HEK293 (cell line): ENCODE measurements at regions not wholly inside any gene's neighbourhood (a gene's known extent, or its start where the extent isn't known, plus 50 kb on each side); places are given as distances from the start of the nearest gene placed in this dataset.

Experiments used
- CTCF ChIA-PET: fragments of 350-600 bp; formaldehyde crosslinking; extraction: SDS; loops from one replicate; lab custom pipeline; 2021; ENCODE audit warnings: antibody characterized with exemption; lab: Yijun Ruan, JAX
- POLR2A ChIA-PET: fragments of 300-600 bp; formaldehyde crosslinking; extraction: SDS; loops from one replicate; lab custom pipeline; 2020; ENCODE audit warnings: antibody characterized with exemption, inconsistent platforms; lab: Yijun Ruan, JAX
- H3K27ac ChIP-seq: fragments of 200-500 bp; sonication (Bioruptor generic); 2 replicates; pipeline ENCODE4 v1.5.1; 2014; ENCODE audit warnings: low read depth, low read length, control low read depth, inconsistent platforms; ENCODE audit errors: extremely low read depth
- H3K36me3 ChIP-seq, 2 experiments: fragments of 200-500 bp in 1 of 2; sonication (Bioruptor generic) in 1 of 2; 1 replicate in 1 of 2; 2 replicates in 1 of 2; pipeline ENCODE4 v1.5.1; 2014 to 2017; ENCODE audit warnings: inconsistent platforms in 2 of 2, low read length in 2 of 2; ENCODE audit not compliant: control insufficient read depth in 2 of 2, insufficient read depth in 1 of 2
- H3K4me1 ChIP-seq: fragments of 200-500 bp; sonication (Bioruptor generic); 2 replicates; pipeline ENCODE4 v1.5.1; 2014; ENCODE audit warnings: mild to moderate bottlenecking, low read length, inconsistent platforms; ENCODE audit not compliant: control insufficient read depth, insufficient read depth
- H3K4me3 ChIP-seq: 2 replicates; pipeline ENCODE4 v1.5.1; 2011; ENCODE audit warnings: low read depth, mild to moderate bottlenecking, control low read depth, low read length, moderate library complexity
- H3K9me3 ChIP-seq: fragments of 200-500 bp; sonication (Bioruptor generic); 2 replicates; pipeline ENCODE4 v1.5.1; 2014; ENCODE audit warnings: low read depth, low read length, inconsistent platforms; ENCODE audit not compliant: control insufficient read depth, insufficient read depth
- SP2 ChIP-seq: fragments of 450-650 bp; formaldehyde crosslinking; IDR thresholded peaks from 2 replicates; pipeline ENCODE4 v1.5.1; 2016; ENCODE audit warnings: missing biosample characterization, missing genetic modification characterization
- ZBTB17 ChIP-seq: fragments of 450-650 bp; formaldehyde crosslinking; IDR thresholded peaks from 2 replicates; pipeline ENCODE4 v1.5.1; 2016; ENCODE audit warnings: missing biosample characterization, missing genetic modification characterization
- ZEB2 ChIP-seq: fragments of 450-650 bp; formaldehyde crosslinking; IDR thresholded peaks from 2 replicates; pipeline ENCODE4 v1.5.1; 2016; ENCODE audit warnings: missing biosample characterization, missing genetic modification characterization
- ZNF16 ChIP-seq: fragments of 450-650 bp; formaldehyde crosslinking; IDR thresholded peaks from 2 replicates; pipeline ENCODE4 v1.5.1; 2016; ENCODE audit warnings: low read depth, missing biosample characterization, missing genetic modification characterization
- ZNF175 ChIP-seq: fragments of 450-650 bp; formaldehyde crosslinking; IDR thresholded peaks from 2 replicates; pipeline ENCODE4 v1.5.1; 2016; ENCODE audit warnings: missing biosample characterization, missing genetic modification characterization
- ZNF274 ChIP-seq, 2 experiments: fragments of 200-500 bp in 1 of 2; fragments of 450-650 bp in 1 of 2; sonication (Bioruptor generic) in 1 of 2; formaldehyde crosslinking in 1 of 2; IDR thresholded peaks; 2 replicates each; pipeline versions ENCODE4 v1.5.1 to v1.6.1; 2014 to 2016; ENCODE audit warnings: borderline replicate concordance in 1 of 2, inconsistent platforms in 1 of 2, low read length in 1 of 2, missing biosample characterization in 1 of 2, missing genetic modification characterization in 1 of 2
- ZNF292 ChIP-seq: fragments of 450-650 bp; formaldehyde crosslinking; IDR thresholded peaks from 2 replicates; pipeline ENCODE4 v1.5.1; 2016; ENCODE audit warnings: low read depth, missing biosample characterization, missing genetic modification characterization, borderline replicate concordance
- ZNF335 ChIP-seq: fragments of 450-650 bp; formaldehyde crosslinking; conservative IDR thresholded peaks from 2 replicates; pipeline ENCODE4 v1.5.1; 2016; ENCODE audit warnings: missing biosample characterization, missing genetic modification characterization
- ZNF423 ChIP-seq: fragments of 450-650 bp; formaldehyde crosslinking; IDR thresholded peaks from 2 replicates; pipeline ENCODE4 v1.5.1; 2016; ENCODE audit warnings: missing biosample characterization, missing genetic modification characterization
- ZNF433 ChIP-seq: fragments of 450-650 bp; formaldehyde crosslinking; IDR thresholded peaks from 2 replicates; pipeline ENCODE4 v1.5.1; 2016; ENCODE audit warnings: missing biosample characterization, missing genetic modification characterization, low read depth
- ZNF514 ChIP-seq: fragments of 450-650 bp; formaldehyde crosslinking; IDR thresholded peaks from 2 replicates; pipeline ENCODE4 v1.5.1; 2016; ENCODE audit warnings: missing biosample characterization, missing genetic modification characterization
- ZNF521 ChIP-seq: fragments of 450-650 bp; formaldehyde crosslinking; IDR thresholded peaks from 2 replicates; pipeline ENCODE4 v1.5.1; 2017; ENCODE audit warnings: missing biosample characterization, mild to moderate bottlenecking, missing genetic modification characterization
- ZNF621 ChIP-seq: fragments of 450-650 bp; formaldehyde crosslinking; IDR thresholded peaks from 2 replicates; pipeline ENCODE4 v1.5.1; 2017; ENCODE audit warnings: missing biosample characterization, missing genetic modification characterization
- ZNF626 ChIP-seq: fragments of 450-650 bp; sonication (Bioruptor Pico); formaldehyde crosslinking; IDR thresholded peaks from 2 replicates; pipeline ENCODE4 v1.5.1; 2018; ENCODE audit warnings: missing biosample characterization, missing genetic modification characterization, inconsistent platforms
- TF ChIP-seq, protein P1 (sequence below): fragments of 450-650 bp; formaldehyde crosslinking; IDR thresholded peaks from 2 replicates; pipeline ENCODE4 v1.5.1; 2016; ENCODE audit warnings: missing biosample characterization, missing genetic modification characterization
- TF ChIP-seq, protein P2 (sequence below): fragments of 450-650 bp; formaldehyde crosslinking; IDR thresholded peaks from 2 replicates; pipeline ENCODE4 v1.5.1; 2016; ENCODE audit warnings: missing biosample characterization, missing genetic modification characterization
- TF ChIP-seq, protein P3 (sequence below): fragments of 450-650 bp; IDR thresholded peaks from 2 replicates; pipeline ENCODE4 v1.5.1; 2018; ENCODE audit warnings: missing biosample characterization, mild to moderate bottlenecking, missing genetic modification characterization
- TF ChIP-seq, protein P4 (sequence below): fragments of 450-650 bp; formaldehyde crosslinking; IDR thresholded peaks from 2 replicates; pipeline ENCODE4 v1.5.1; 2016; ENCODE audit warnings: missing biosample characterization, missing genetic modification characterization
- TF ChIP-seq, protein P5 (sequence below): fragments of 450-650 bp; formaldehyde crosslinking; IDR thresholded peaks from 2 replicates; pipeline ENCODE4 v1.5.1; 2016; ENCODE audit warnings: missing biosample characterization, missing genetic modification characterization, borderline replicate concordance
- TF ChIP-seq, protein P6 (sequence below): fragments of 450-650 bp; formaldehyde crosslinking; IDR thresholded peaks from 2 replicates; pipeline ENCODE4 v1.5.1; 2017; ENCODE audit warnings: missing biosample characterization, missing genetic modification characterization

DNA sequence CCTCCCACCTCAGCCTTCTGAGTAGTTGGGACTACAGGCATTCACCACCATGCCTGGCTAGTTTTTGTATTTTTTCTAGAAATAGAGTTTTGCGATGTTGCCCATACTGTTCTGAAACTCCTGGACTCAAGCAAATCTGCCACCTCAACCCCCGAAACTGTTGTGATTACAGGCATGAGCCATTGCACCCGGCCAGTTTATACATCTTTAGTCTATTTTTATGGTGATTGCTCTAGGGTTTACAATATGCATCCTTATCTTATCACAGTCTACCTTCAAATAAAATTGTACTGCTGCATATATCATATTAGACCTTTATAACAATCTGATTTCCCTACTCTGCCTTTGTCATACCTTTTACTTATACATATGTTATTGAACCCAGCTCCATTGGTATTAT, 56.9 kb downstream of the SOWAHB start:
- TF ChIP-seq ZBTB17 (tag by site-specific recombination) (no peak), ZNF292 (tag by site-specific recombination) (no peak), ZNF16 (no peak), ZNF621 (no peak), ZNF175 (tag by site-specific recombination) (no peak), ZNF423 (tag by site-specific recombination) (no peak), ZNF521 (tag by site-specific recombination) (no peak), ZNF433 (tag by site-specific recombination) (no peak), ZNF274 (IDR thresholded peaks at IDR 0.05; ENCODE audit: low read length) (no peak), ZNF274 (tag by site-specific recombination; IDR thresholded peaks at IDR 0.05; ENCODE audit: borderline replicate concordance) (no peak), ZNF514 (tag by site-specific recombination) (no peak), ZEB2 (tag by site-specific recombination) (no peak), ZNF626 (tag by site-specific recombination) (no peak), ZNF335 (tag by site-specific recombination) (no peak), SP2 (tag by site-specific recombination) (no peak)
- TF ChIP-seq, protein P1, sequence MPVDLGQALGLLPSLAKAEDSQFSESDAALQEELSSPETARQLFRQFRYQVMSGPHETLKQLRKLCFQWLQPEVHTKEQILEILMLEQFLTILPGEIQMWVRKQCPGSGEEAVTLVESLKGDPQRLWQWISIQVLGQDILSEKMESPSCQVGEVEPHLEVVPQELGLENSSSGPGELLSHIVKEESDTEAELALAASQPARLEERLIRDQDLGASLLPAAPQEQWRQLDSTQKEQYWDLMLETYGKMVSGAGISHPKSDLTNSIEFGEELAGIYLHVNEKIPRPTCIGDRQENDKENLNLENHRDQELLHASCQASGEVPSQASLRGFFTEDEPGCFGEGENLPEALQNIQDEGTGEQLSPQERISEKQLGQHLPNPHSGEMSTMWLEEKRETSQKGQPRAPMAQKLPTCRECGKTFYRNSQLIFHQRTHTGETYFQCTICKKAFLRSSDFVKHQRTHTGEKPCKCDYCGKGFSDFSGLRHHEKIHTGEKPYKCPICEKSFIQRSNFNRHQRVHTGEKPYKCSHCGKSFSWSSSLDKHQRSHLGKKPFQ (tag by site-specific recombination), result no peak
- TF ChIP-seq, protein P2, sequence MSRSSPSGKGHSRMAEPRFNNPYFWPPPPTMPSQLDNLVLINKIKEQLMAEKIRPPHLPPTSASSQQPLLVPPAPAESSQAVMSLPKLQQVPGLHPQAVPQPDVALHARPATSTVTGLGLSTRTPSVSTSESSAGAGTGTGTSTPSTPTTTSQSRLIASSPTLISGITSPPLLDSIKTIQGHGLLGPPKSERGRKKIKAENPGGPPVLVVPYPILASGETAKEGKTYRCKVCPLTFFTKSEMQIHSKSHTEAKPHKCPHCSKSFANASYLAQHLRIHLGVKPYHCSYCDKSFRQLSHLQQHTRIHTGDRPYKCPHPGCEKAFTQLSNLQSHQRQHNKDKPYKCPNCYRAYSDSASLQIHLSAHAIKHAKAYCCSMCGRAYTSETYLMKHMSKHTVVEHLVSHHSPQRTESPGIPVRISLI, result no peak
- TF ChIP-seq, protein P3, sequence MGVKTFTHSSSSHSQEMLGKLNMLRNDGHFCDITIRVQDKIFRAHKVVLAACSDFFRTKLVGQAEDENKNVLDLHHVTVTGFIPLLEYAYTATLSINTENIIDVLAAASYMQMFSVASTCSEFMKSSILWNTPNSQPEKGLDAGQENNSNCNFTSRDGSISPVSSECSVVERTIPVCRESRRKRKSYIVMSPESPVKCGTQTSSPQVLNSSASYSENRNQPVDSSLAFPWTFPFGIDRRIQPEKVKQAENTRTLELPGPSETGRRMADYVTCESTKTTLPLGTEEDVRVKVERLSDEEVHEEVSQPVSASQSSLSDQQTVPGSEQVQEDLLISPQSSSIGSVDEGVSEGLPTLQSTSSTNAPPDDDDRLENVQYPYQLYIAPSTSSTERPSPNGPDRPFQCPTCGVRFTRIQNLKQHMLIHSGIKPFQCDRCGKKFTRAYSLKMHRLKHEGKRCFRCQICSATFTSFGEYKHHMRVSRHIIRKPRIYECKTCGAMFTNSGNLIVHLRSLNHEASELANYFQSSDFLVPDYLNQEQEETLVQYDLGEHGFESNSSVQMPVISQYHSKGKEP (tag by site-specific recombination), result no peak
- TF ChIP-seq, protein P4, sequence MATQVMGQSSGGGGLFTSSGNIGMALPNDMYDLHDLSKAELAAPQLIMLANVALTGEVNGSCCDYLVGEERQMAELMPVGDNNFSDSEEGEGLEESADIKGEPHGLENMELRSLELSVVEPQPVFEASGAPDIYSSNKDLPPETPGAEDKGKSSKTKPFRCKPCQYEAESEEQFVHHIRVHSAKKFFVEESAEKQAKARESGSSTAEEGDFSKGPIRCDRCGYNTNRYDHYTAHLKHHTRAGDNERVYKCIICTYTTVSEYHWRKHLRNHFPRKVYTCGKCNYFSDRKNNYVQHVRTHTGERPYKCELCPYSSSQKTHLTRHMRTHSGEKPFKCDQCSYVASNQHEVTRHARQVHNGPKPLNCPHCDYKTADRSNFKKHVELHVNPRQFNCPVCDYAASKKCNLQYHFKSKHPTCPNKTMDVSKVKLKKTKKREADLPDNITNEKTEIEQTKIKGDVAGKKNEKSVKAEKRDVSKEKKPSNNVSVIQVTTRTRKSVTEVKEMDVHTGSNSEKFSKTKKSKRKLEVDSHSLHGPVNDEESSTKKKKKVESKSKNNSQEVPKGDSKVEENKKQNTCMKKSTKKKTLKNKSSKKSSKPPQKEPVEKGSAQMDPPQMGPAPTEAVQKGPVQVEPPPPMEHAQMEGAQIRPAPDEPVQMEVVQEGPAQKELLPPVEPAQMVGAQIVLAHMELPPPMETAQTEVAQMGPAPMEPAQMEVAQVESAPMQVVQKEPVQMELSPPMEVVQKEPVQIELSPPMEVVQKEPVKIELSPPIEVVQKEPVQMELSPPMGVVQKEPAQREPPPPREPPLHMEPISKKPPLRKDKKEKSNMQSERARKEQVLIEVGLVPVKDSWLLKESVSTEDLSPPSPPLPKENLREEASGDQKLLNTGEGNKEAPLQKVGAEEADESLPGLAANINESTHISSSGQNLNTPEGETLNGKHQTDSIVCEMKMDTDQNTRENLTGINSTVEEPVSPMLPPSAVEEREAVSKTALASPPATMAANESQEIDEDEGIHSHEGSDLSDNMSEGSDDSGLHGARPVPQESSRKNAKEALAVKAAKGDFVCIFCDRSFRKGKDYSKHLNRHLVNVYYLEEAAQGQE (tag by site-specific recombination), result no peak
- TF ChIP-seq, protein P5, sequence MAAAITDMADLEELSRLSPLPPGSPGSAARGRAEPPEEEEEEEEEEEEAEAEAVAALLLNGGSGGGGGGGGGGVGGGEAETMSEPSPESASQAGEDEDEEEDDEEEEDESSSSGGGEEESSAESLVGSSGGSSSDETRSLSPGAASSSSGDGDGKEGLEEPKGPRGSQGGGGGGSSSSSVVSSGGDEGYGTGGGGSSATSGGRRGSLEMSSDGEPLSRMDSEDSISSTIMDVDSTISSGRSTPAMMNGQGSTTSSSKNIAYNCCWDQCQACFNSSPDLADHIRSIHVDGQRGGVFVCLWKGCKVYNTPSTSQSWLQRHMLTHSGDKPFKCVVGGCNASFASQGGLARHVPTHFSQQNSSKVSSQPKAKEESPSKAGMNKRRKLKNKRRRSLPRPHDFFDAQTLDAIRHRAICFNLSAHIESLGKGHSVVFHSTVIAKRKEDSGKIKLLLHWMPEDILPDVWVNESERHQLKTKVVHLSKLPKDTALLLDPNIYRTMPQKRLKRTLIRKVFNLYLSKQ (tag by site-specific recombination), result no peak
- TF ChIP-seq, protein P6, sequence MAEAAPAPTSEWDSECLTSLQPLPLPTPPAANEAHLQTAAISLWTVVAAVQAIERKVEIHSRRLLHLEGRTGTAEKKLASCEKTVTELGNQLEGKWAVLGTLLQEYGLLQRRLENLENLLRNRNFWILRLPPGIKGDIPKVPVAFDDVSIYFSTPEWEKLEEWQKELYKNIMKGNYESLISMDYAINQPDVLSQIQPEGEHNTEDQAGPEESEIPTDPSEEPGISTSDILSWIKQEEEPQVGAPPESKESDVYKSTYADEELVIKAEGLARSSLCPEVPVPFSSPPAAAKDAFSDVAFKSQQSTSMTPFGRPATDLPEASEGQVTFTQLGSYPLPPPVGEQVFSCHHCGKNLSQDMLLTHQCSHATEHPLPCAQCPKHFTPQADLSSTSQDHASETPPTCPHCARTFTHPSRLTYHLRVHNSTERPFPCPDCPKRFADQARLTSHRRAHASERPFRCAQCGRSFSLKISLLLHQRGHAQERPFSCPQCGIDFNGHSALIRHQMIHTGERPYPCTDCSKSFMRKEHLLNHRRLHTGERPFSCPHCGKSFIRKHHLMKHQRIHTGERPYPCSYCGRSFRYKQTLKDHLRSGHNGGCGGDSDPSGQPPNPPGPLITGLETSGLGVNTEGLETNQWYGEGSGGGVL (tag by site-specific recombination), result no peak
- CTCF ChIA-PET, result no interaction called here
- no peaks in the 10 kb centered on the region for H3K36me3 ChIP-seq
- H3K9me3 ChIP-seq, result no peaks in the 10 kb centered on the region
- no peaks in the 10 kb centered on the region for H3K4me1 ChIP-seq
- POLR2A ChIA-PET, result no interaction called here
- no peak overlapping the region for H3K4me3 ChIP-seq
- no peak overlapping the region for H3K27ac ChIP-seq
